Tibial nerve (tissue), 4 donors: ENCODE measurements at regions not wholly inside any gene's neighbourhood (a gene's known extent, or its start where the extent isn't known, plus 50 kb on each side); places are given as distances from the start of the nearest gene placed in this dataset.

ENCODE experiments used
- DNase-seq, 2 donors: peaks; one replicate each; pipeline ENCODE4 v3.0.0-alpha.2; 2019; ENCODE audit warnings: low spot score in 2 of 2
- H3K27ac ChIP-seq, 4 donors: fragments of 200-600 bp; sonication (generic) in 3 of 4; one replicate each; pipeline ENCODE4 v1.5.1; 2017 to 2019; ENCODE audit warnings: mild to moderate bottlenecking in 1 of 4
- H3K27me3 ChIP-seq, 2 donors: fragments of 200-600 bp; sonication (generic) in 1 of 2; one replicate each; pipeline versions ENCODE4 v1.5.1 to v1.6.0; 2017 to 2019
- H3K36me3 ChIP-seq, 3 donors: fragments of 200-600 bp; sonication (generic); one replicate each; pipeline ENCODE4 v1.5.1; 2018 to 2019
- H3K4me1 ChIP-seq, 4 donors: fragments of 200-600 bp; sonication (generic) in 3 of 4; one replicate each; pipeline ENCODE4 v1.5.1; 2017 to 2019
- H3K4me3 ChIP-seq, 4 donors: fragments of 200-600 bp; sonication (generic) in 3 of 4; one replicate each; pipeline ENCODE4 v1.5.1; 2017 to 2019; ENCODE audit warnings: mild to moderate bottlenecking in 1 of 4, moderate library complexity in 1 of 4
- H3K9me3 ChIP-seq, 4 donors: fragments of 200-600 bp; sonication (generic) in 3 of 4; one replicate each; pipeline ENCODE4 v1.5.1; 2017 to 2019
- EP300 ChIP-seq, 2 donors: sonication (generic); formaldehyde crosslinking; IDR thresholded peaks; one replicate each; pipeline ENCODE4 v1.6.1; 2017; ENCODE audit warnings: antibody characterized with exemption in 2 of 2, mild to moderate bottlenecking in 1 of 2
- POLR2A ChIP-seq, 2 donors: fragments of 450-650 bp; IDR thresholded peaks; one replicate each; pipeline ENCODE4 v1.6.1; 2017; ENCODE audit warnings: antibody characterized with exemption in 2 of 2, mild to moderate bottlenecking in 2 of 2, moderate library complexity in 2 of 2
- WGBS, 2 donors: methylation state at CpG; one replicate each; pipeline ENCODE4 v1.1.5; 2018; 5-methylcytosine and 5-hydroxymethylcytosine counted together
- TF ChIP-seq, protein P1 (sequence below), 5 experiments: fragments of 200-600 bp in 3 of 5; fragments of 450-650 bp in 2 of 5; sonication (generic) in 3 of 5; IDR thresholded peaks; one replicate each; pipeline ENCODE4 v1.5.1; 2016 to 2019; ENCODE audit warnings: antibody characterized with exemption in 5 of 5, mild to moderate bottlenecking in 3 of 5, moderate library complexity in 2 of 5

- H3K4me1 ChIP-seq: peaks cover 0 to 12% (median 4%) of the 10 kb centered on the region in 4 donors
Measured at GRCh38 chr10:61164458-61165160, 220.6 kb upstream of the RHOBTB1 start.

DNA sequence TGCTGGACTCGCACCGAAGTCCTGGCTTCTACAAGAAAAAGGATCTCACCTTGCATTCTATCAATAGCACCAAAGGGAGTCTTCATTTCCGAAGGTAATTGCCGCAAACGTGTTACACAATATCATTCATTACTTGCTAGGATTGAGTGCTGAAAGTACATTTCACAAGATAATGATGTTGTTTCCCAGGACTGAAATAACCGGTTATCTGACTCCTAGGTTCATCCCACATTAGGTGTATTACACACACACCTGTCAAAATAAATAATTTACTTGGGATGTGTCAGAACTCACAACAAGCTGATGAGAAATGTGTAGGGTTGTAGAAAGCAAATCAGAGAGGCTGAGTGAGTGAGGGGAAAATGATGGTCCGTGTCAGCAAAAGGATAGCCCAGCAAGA is 219.4 kb upstream of the RHOBTB1 start:
- no peaks in the 10 kb centered on the region for H3K36me3 ChIP-seq
- no peak for DNase-seq
- H3K27ac ChIP-seq: no peak overlapping the region
- H3K9me3 ChIP-seq: peaks cover 0 to 8% (median 0%) of the 10 kb centered on the region in 4 donors
- H3K4me1 ChIP-seq: peaks cover 0 to 12% (median 4%) of the 10 kb centered on the region in 4 donors
- H3K27me3 ChIP-seq: no peaks in the 10 kb centered on the region
- TF ChIP-seq POLR2A (IDR thresholded peaks at IDR 0.05) (no peak), EP300 (IDR thresholded peaks at IDR 0.05) (no peak)
- TF ChIP-seq, protein P1, sequence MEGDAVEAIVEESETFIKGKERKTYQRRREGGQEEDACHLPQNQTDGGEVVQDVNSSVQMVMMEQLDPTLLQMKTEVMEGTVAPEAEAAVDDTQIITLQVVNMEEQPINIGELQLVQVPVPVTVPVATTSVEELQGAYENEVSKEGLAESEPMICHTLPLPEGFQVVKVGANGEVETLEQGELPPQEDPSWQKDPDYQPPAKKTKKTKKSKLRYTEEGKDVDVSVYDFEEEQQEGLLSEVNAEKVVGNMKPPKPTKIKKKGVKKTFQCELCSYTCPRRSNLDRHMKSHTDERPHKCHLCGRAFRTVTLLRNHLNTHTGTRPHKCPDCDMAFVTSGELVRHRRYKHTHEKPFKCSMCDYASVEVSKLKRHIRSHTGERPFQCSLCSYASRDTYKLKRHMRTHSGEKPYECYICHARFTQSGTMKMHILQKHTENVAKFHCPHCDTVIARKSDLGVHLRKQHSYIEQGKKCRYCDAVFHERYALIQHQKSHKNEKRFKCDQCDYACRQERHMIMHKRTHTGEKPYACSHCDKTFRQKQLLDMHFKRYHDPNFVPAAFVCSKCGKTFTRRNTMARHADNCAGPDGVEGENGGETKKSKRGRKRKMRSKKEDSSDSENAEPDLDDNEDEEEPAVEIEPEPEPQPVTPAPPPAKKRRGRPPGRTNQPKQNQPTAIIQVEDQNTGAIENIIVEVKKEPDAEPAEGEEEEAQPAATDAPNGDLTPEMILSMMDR (IDR thresholded peaks at IDR 0.05): no peak
- WGBS, 2 donors: 94 to 97% methylated on average over 7 of the region's 7 CpGs
- H3K4me3 ChIP-seq: no peak overlapping the region

More at GRCh38 chr10:61164458-61165160, 220.6 kb upstream of the RHOBTB1 start:
- peak overlapping the region in 1 of 4 donors; percentile 11 for H3K27ac ChIP-seq
- H3K9me3 ChIP-seq: peaks cover 0 to 8% (median 0%) of the 10 kb centered on the region in 4 donors
- TF ChIP-seq, protein P1 (IDR thresholded peaks at IDR 0.05): no peak
- TF ChIP-seq EP300 (IDR thresholded peaks at IDR 0.05) (no peak), POLR2A (IDR thresholded peaks at IDR 0.05) (no peak)
- no peaks in the 10 kb centered on the region for H3K36me3 ChIP-seq
- H3K27me3 ChIP-seq: no peaks in the 10 kb centered on the region
- 48 to 59% methylated on average over 6 of the region's 6 CpGs for WGBS, 2 donors
- peak in 1 of 2 donors; percentile 7 for DNase-seq
- no peak overlapping the region for H3K4me3 ChIP-seq

- no peaks in the 10 kb centered on the region for H3K9me3 ChIP-seq
- H3K36me3 ChIP-seq: no peaks in the 10 kb centered on the region
- no peak for DNase-seq
- WGBS, 2 donors: 74 to 94% methylated on average over 4 of the region's 4 CpGs
- H3K27me3 ChIP-seq: no peaks in the 10 kb centered on the region
- no peak overlapping the region for H3K27ac ChIP-seq
- TF ChIP-seq, protein P1 (IDR thresholded peaks at IDR 0.05): no peak
- TF ChIP-seq EP300 (IDR thresholded peaks at IDR 0.05): no peak
- no peak for TF ChIP-seq POLR2A (IDR thresholded peaks at IDR 0.05)
- H3K4me1 ChIP-seq: peaks cover 0 to 19% (median 4%) of the 10 kb centered on the region in 4 donors
- H3K4me3 ChIP-seq: no peak overlapping the region
Measured at GRCh38 chr10:61160253-61160652, 216.3 kb upstream of the RHOBTB1 start.

DNA sequence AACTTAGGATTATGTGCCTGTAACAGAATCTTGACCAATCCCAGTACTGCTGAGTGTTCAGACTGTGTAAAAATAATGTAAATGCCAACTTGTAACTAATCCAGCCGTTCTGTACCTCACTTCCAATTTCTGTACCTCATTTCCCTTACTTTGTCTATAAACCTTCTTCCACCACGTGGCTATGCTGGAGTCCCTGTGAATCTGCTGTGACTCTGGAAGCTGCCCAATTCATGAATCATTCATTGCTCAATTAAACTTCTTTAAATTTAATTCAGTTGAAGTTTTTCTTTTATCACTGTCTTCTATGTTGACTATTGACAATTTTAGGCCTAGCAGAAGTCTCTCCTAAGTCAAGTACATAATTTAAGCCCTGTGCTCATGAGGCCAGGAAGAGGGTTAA is 215.3 kb upstream of the RHOBTB1 start:
- 68 to 74% methylated on average over 2 of the region's 2 CpGs for WGBS, 2 donors
- TF ChIP-seq POLR2A (IDR thresholded peaks at IDR 0.05) (no peak), EP300 (IDR thresholded peaks at IDR 0.05) (no peak)
- TF ChIP-seq, protein P1 (IDR thresholded peaks at IDR 0.05): no peak

GRCh38 chr10:61157182-61157581 is 213.2 kb upstream of the RHOBTB1 start:
- Histone ChIP-seq H3K4me1 (peaks cover 0 to 8% (median 0%) of the 10 kb centered on the region in 4 donors), H3K4me3 (no peak overlapping the region), H3K27me3 (no peaks in the 10 kb centered on the region), H3K36me3 (no peaks in the 10 kb centered on the region), H3K9me3 (no peaks in the 10 kb centered on the region), H3K27ac (no peak overlapping the region)
- no peak for DNase-seq
- 55 to 64% methylated on average over 8 of the region's 8 CpGs for WGBS, 2 donors
- TF ChIP-seq POLR2A (IDR thresholded peaks at IDR 0.05): no peak
- TF ChIP-seq EP300 (IDR thresholded peaks at IDR 0.05): no peak

More for the DNA sequence above, 215.3 kb upstream of the RHOBTB1 start:
- no peak for DNase-seq
- Histone ChIP-seq H3K36me3 (no peaks in the 10 kb centered on the region), H3K4me1 (peaks cover 0 to 9% (median 2%) of the 10 kb centered on the region in 4 donors), H3K27me3 (no peaks in the 10 kb centered on the region), H3K9me3 (no peaks in the 10 kb centered on the region), H3K4me3 (no peak overlapping the region), H3K27ac (no peak overlapping the region)
